ENCODE measurements at regions not wholly inside any gene's neighbourhood (a gene's known extent, or its start where the extent isn't known, plus 50 kb on each side); places are given as distances from the start of the nearest gene placed in this dataset.

DNA sequence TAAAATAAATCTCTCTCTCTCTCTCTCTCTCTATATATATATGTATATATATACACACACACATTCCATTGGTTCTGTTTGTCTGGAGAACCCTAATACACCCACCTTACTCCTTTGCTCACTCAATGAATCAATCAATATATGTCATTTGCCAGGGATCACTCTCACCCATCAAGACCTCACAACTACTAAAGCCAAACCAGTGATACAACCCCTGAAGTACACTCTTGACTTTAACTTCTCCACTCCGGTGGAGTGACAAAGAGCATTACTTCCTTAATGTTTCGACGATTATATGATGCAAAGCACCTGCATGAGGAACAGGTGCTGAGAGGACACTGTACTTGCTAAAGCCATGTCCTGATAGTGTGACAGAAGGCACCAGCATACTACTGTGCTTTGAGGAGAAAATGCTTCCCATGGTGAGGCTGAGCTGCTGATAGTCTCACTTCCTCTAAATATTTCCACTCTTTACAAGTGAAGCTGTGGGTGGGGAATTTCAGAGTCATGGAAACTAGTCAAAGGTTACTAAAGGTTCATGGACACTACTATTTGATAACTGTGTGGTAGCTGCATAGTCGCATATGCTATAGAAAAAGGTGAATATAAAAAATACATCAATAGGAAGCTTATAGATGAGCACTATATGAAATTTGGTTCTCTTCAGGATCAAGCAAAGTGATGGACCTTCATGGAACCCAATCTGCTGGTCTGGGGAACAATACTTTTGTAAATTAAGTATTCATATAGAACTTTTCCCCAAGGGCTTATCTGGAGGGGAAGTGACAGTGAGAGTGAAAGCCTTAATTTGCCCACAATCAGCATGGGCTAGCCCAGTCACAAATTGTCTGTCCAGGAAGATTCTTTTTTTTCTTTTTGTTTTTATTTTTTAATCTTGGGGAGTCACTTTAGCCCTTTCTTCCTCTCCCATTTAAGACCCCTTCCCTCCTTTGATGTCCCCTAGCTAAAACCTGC, 141.9 kb upstream of the NEDD9 start:
- TF ChIP-seq ZNF529 (tag by site-specific recombination; IDR thresholded peaks at IDR 0.05; ENCODE audit: insufficient replicate concordance) = no peak
- TF ChIP-seq, protein P1, sequence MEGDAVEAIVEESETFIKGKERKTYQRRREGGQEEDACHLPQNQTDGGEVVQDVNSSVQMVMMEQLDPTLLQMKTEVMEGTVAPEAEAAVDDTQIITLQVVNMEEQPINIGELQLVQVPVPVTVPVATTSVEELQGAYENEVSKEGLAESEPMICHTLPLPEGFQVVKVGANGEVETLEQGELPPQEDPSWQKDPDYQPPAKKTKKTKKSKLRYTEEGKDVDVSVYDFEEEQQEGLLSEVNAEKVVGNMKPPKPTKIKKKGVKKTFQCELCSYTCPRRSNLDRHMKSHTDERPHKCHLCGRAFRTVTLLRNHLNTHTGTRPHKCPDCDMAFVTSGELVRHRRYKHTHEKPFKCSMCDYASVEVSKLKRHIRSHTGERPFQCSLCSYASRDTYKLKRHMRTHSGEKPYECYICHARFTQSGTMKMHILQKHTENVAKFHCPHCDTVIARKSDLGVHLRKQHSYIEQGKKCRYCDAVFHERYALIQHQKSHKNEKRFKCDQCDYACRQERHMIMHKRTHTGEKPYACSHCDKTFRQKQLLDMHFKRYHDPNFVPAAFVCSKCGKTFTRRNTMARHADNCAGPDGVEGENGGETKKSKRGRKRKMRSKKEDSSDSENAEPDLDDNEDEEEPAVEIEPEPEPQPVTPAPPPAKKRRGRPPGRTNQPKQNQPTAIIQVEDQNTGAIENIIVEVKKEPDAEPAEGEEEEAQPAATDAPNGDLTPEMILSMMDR (tag by site-specific recombination; IDR thresholded peaks at IDR 0.05) = no peak
- TF ChIP-seq ZNF211 (tag by site-specific recombination; IDR thresholded peaks at IDR 0.05; ENCODE audit: low read depth) = no peak
- TF ChIP-seq ZNF121 (tag by site-specific recombination; IDR thresholded peaks at IDR 0.05) = no peak
